ENCODE measurements at regions not wholly inside any gene's neighbourhood (a gene's known extent, or its start where the extent isn't known, plus 50 kb on each side); places are given as distances from the start of the nearest gene placed in this dataset.

GRCh38 chr6:113488812-113489685 lies 368.1 kb upstream of the MARCKS start:
- TF ChIP-seq, protein P1, sequence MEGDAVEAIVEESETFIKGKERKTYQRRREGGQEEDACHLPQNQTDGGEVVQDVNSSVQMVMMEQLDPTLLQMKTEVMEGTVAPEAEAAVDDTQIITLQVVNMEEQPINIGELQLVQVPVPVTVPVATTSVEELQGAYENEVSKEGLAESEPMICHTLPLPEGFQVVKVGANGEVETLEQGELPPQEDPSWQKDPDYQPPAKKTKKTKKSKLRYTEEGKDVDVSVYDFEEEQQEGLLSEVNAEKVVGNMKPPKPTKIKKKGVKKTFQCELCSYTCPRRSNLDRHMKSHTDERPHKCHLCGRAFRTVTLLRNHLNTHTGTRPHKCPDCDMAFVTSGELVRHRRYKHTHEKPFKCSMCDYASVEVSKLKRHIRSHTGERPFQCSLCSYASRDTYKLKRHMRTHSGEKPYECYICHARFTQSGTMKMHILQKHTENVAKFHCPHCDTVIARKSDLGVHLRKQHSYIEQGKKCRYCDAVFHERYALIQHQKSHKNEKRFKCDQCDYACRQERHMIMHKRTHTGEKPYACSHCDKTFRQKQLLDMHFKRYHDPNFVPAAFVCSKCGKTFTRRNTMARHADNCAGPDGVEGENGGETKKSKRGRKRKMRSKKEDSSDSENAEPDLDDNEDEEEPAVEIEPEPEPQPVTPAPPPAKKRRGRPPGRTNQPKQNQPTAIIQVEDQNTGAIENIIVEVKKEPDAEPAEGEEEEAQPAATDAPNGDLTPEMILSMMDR (IDR thresholded peaks at IDR 0.05): peak in 1 of 6 experiments; percentile 34
- no peak for TF ChIP-seq POLR2A (IDR thresholded peaks at IDR 0.05)

Measured in esophagus squamous epithelium (tissue), 4 donors.